HG03354 (cell line): ENCODE measurements at regions not wholly inside any gene's neighbourhood (a gene's known extent, or its start where the extent isn't known, plus 50 kb on each side); places are given as distances from the start of the nearest gene placed in this dataset.
"Not testable (repeated sequence)": the region's sequence is repeated elsewhere in the genome, so short reads cannot be mapped to it uniquely, and the experiment has no call there.

Source experiments
- ATAC-seq: cut with Tn5 transposase; IDR thresholded peaks from one replicate; pipeline ENCODE4 v1.9.1; 2021; ENCODE audit warnings: mild to moderate bottlenecking; ENCODE audit not compliant: unreplicated experiment, poor library complexity, severe bottlenecking

- ATAC-seq = not testable (repeated sequence)
Observed at GRCh38 chr4:86515963-86516362, 78.2 kb upstream of the PTPN13 start.

- no peak for ATAC-seq
Observed at GRCh38 chr4:86521373-86521969, 72.6 kb upstream of the PTPN13 start.

GRCh38 chr4:86522349-86522748, 71.8 kb upstream of the PTPN13 start:
- ATAC-seq = no peak

- no peak for ATAC-seq
Observed at GRCh38 chr4:86523333-86523732, 70.8 kb upstream of the PTPN13 start.

- not testable (repeated sequence) for ATAC-seq
Observed at GRCh38 chr4:86527713-86528112, 66.4 kb upstream of the PTPN13 start.

GRCh38 chr4:86529436-86529835, 64.7 kb upstream of the PTPN13 start:
- no peak for ATAC-seq

GRCh38 chr4:86530183-86530582, 63.9 kb upstream of the PTPN13 start:
- ATAC-seq = peak; percentile 82

GRCh38 chr4:86531440-86531839, 62.7 kb upstream of the PTPN13 start:
- no peak for ATAC-seq

GRCh38 chr4:86532851-86533250, 61.3 kb upstream of the PTPN13 start:
- no peak for ATAC-seq

GRCh38 chr4:86536151-86536550, 58.0 kb upstream of the PTPN13 start:
- ATAC-seq = no peak

GRCh38 chr4:86542319-86543027, 51.6 kb upstream of the PTPN13 start:
- ATAC-seq = no peak

GRCh38 chr4:86543080-86543479, 51.0 kb upstream of the PTPN13 start:
- ATAC-seq = no peak

- ATAC-seq = no peak
Observed at GRCh38 chr4:86543560-86544309, 50.4 kb upstream of the PTPN13 start.

GRCh38 chr4:86544310-86544966, 49.7 kb upstream of the PTPN13 start:
- peak; percentile 90 for ATAC-seq
